Adrenal gland (tissue), 9 donors: ENCODE measurements at regions not wholly inside any gene's neighbourhood (a gene's known extent, or its start where the extent isn't known, plus 50 kb on each side); places are given as distances from the start of the nearest gene placed in this dataset.

Experiments used
- DNase-seq, 7 donors: peaks; one replicate each; pipeline ENCODE4 v3.0.0-alpha.2; 2019 to 2020
- H3K27ac ChIP-seq, 5 donors: fragments of 200-600 bp; sonication (generic) in 4 of 5; 1 replicate in 3 of 5; 2 replicates in 2 of 5; pipeline versions ENCODE4 v1.5.1 to v1.8.0; 2016 to 2020; ENCODE audit warnings: mild to moderate bottlenecking in 1 of 5
- H3K27me3 ChIP-seq: fragments of 200-600 bp; 2 replicates; pipeline ENCODE4 v1.8.0; 2021
- H3K36me3 ChIP-seq, 2 donors: fragments of 200-600 bp; replicated peaks in 1 of 2; 1 replicate in 1 of 2; 2 replicates in 1 of 2; pipeline versions ENCODE4 v1.5.1 to v1.8.0; 2018 to 2022
- H3K4me1 ChIP-seq, 2 donors: fragments of 200-600 bp; replicated peaks in 1 of 2; 1 replicate in 1 of 2; 2 replicates in 1 of 2; pipeline versions ENCODE4 v1.5.1 to v1.8.0; 2018 to 2021
- H3K4me3 ChIP-seq, 4 donors: fragments of 200-600 bp; sonication (generic) in 3 of 4; one replicate each; pipeline ENCODE4 v1.5.1; 2016 to 2018
- H3K9me3 ChIP-seq, 3 donors: fragments of 200-600 bp; sonication (generic) in 1 of 3; replicated peaks in 1 of 3; 1 replicate in 2 of 3; 2 replicates in 1 of 3; pipeline versions ENCODE4 v1.5.1 to v1.8.0; 2016 to 2021
- POLR2A ChIP-seq, 2 donors: fragments of 450-650 bp; IDR thresholded peaks; one replicate each; pipeline ENCODE4 v1.6.1; 2017; ENCODE audit warnings: antibody characterized with exemption in 2 of 2, mild to moderate bottlenecking in 2 of 2, moderate library complexity in 1 of 2
- WGBS, 4 donors: extraction: QIAGEN DNeasy Blood & Tissue Kit in 2 of 4; methylation state at CpG; one replicate each; pipeline versions ENCODE4 v1.1.5 to v1.1.7; 2013 to 2017; 5-methylcytosine and 5-hydroxymethylcytosine counted together
- intact Hi-C, 2 donors: fragments of 100-400 bp; cut with DNase I; formaldehyde crosslinking; loops; one replicate each; pipeline versions ENCODE4 v1.14.1 to v1.15.0; 2022 to 2023
- TF ChIP-seq, protein P1 (sequence below), 6 experiments: fragments of 450-650 bp in 4 of 6; fragments of 200-600 bp in 2 of 6; sonication (generic) in 1 of 6; IDR thresholded peaks; 1 replicate in 5 of 6; 2 replicates in 1 of 6; pipeline versions ENCODE4 v1.5.1 to v1.8.0; 2016 to 2021; ENCODE audit warnings: antibody characterized with exemption in 6 of 6, mild to moderate bottlenecking in 2 of 6, moderate library complexity in 1 of 6
- donor health status: healthy with polysubstance abuse.
- donor health status: Bipolar disorder and iron deficiency.
- donor health status: DM: yes; HTN: yes; CAD: no.
- donor health status: DM: no; HTN: no; CAD: no.
- donor health status: DM: no; HTN: no; CAD: no.

DNA sequence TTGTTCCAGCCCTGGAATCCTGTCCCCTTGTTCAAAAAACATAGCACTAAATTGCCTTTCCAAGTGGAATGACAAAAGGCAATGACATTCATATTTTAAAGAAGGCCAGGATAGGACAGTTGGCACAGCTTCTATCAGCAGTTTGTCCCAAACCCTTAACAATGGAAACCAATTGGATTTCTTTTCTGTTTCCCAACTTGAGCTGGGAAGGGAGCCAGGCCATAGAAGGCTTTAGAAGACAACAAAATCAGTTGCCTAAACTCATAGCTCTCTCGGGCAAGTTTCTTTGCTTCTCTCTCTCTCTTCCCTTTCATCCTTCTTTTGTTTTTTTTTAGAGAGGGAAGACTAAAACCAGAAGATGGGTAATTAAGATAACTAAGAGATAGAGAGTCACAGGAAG is 227.7 kb upstream of the TPRG1 start:
- H3K36me3 ChIP-seq = no peaks in the 10 kb centered on the region
- no peak overlapping the region for H3K4me3 ChIP-seq
- 29 to 44% (median 34%) methylated on average over 1 of the region's 1 CpG for WGBS, 4 donors
- no peak for TF ChIP-seq POLR2A (IDR thresholded peaks at IDR 0.05)
- TF ChIP-seq, protein P1, sequence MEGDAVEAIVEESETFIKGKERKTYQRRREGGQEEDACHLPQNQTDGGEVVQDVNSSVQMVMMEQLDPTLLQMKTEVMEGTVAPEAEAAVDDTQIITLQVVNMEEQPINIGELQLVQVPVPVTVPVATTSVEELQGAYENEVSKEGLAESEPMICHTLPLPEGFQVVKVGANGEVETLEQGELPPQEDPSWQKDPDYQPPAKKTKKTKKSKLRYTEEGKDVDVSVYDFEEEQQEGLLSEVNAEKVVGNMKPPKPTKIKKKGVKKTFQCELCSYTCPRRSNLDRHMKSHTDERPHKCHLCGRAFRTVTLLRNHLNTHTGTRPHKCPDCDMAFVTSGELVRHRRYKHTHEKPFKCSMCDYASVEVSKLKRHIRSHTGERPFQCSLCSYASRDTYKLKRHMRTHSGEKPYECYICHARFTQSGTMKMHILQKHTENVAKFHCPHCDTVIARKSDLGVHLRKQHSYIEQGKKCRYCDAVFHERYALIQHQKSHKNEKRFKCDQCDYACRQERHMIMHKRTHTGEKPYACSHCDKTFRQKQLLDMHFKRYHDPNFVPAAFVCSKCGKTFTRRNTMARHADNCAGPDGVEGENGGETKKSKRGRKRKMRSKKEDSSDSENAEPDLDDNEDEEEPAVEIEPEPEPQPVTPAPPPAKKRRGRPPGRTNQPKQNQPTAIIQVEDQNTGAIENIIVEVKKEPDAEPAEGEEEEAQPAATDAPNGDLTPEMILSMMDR (IDR thresholded peaks at IDR 0.05) = no peak
- intact Hi-C loops = no loop called here
- peak in 1 of 7 donors; percentile 21 for DNase-seq
- H3K27ac ChIP-seq = peak overlapping the region in 4 of 5 donors; percentile 5 to 48 (median 38)
- peaks cover 20 to 71% of the 10 kb centered on the region in 2 donors for H3K4me1 ChIP-seq
- no peaks in the 10 kb centered on the region for H3K9me3 ChIP-seq
- no peaks in the 10 kb centered on the region for H3K27me3 ChIP-seq

- peaks cover 43 to 77% of the 10 kb centered on the region in 2 donors for H3K4me1 ChIP-seq
- 53 to 67% (median 58%) methylated on average over 14 of the region's 14 CpGs for whole genome bisulfite sequencing, 4 donors
- no peaks in the 10 kb centered on the region for H3K9me3 ChIP-seq
- no peaks in the 10 kb centered on the region for H3K27me3 ChIP-seq
- no peaks in the 10 kb centered on the region for H3K36me3 ChIP-seq
- TF ChIP-seq, protein P1 (IDR thresholded peaks at IDR 0.05) = no peak
- TF ChIP-seq POLR2A (IDR thresholded peaks at IDR 0.05) = no peak
- peak overlapping the region; percentile 95 to 99 (median 99) for H3K27ac ChIP-seq
- DNase-seq = peak in 4 of 7 donors; percentile 30 to 43 (median 32)
- H3K4me3 ChIP-seq = peak overlapping the region in 2 of 4 donors; percentile 9 to 56
- intact Hi-C loops = no loop called here
Measured at GRCh38 chr3:188946351-188947240, 225.2 kb upstream of the TPRG1 start.

- Histone ChIP-seq H3K27ac (peak overlapping the region; percentile 95 to 99 (median 99)), H3K4me1 (peaks cover 43 to 77% of the 10 kb centered on the region in 2 donors), H3K27me3 (no peaks in the 10 kb centered on the region), H3K36me3 (no peaks in the 10 kb centered on the region), H3K4me3 (peak overlapping the region in 3 of 4 donors; percentile 0 to 56 (median 9)), H3K9me3 (no peaks in the 10 kb centered on the region)
- intact Hi-C loops = no loop called here
- TF ChIP-seq, protein P1 (IDR thresholded peaks at IDR 0.05) = peak in 5 of 6 experiments; percentile 42 to 72 (median 67)
- TF ChIP-seq POLR2A (IDR thresholded peaks at IDR 0.05) = peak; percentile 52 to 75
- DNase-seq = peak; percentile 97 to 99 (median 99)
- 3 to 6% (median 5%) methylated on average over 32 to 48 of the region's 48 CpGs for WGBS, 4 donors
Measured at GRCh38 chr3:188947401-188948280, 224.1 kb upstream of the TPRG1 start.
